Renal cortical epithelial cell (primary cell): ENCODE measurements at regions not wholly inside any gene's neighbourhood (a gene's known extent, or its start where the extent isn't known, plus 50 kb on each side); places are given as distances from the start of the nearest gene placed in this dataset.

Experiments used
- DNase-seq: peaks from one replicate; pipeline ENCODE4 v3.0.0-alpha.2; 2011; ENCODE audit warnings: low read depth

GRCh38 chr4:60134099-60134498, 1066.0 kb upstream of the ADGRL3 start:
- DNase-seq: no peak

DNA sequence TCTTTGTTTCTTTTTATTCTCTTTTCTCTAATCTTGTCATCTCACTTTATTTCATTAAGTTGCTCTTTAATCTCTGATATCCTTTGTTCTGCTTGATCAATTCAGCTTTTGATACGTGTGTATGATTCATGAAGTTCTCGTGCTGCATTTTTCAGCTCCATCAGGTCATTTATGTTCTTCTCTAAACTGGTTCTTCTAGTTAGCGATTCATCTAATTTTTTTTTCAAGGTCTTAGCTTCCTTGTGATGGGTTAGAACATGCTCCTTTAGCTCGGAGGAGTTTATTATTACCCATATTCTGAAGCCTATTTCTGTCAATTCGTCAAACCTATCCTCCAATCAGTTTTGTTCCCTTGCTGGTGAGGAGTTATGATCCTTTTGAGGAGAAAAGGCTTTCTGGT, 1045.0 kb upstream of the ADGRL3 start:
- DNase-seq: no peak

GRCh38 chr4:60173103-60173502, 1027.0 kb upstream of the ADGRL3 start:
- no peak for DNase-seq

GRCh38 chr4:60173718-60174117, 1026.4 kb upstream of the ADGRL3 start:
- DNase-seq: no peak

DNA sequence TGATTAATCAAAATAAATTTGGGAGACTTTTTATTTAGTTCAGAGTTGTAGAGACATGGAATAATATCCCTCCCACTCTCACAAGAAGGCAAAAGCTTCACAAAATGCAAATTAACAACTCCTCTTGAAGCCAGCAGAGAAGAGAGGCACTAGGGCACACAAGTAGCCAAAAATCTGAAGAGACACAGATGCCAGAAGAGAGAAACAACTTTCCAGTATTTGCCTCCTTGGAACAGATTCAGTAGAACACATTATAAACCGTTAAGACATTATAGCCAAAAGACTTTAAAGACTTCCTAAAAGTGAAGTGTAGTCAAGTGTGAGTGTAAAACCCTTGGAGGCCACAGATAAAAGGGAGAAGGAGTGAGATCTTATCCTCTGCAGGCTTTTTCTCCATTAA, 1024.9 kb upstream of the ADGRL3 start:
- DNase-seq: no peak

GRCh38 chr4:60187428-60187827, 1012.7 kb upstream of the ADGRL3 start:
- no peak for DNase-seq

DNA sequence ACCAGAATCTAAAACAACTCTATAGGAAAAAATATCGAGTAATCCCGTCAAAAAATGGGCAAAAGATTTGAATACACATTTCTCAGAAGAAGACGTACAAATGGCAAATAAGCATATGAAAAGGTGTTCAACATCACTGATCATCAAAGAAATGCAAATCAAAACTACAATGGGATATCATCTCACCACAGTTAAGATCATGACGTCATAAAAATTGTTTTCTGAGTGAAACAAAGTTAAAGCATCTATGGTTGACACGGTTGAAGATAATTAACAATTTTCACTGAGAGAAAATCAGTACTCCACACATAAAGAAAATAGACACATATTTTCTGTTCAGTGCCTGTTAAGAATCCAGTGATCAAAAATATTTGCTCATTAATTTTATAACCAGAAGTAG, 1010.8 kb upstream of the ADGRL3 start:
- DNase-seq: no peak

GRCh38 chr4:60194214-60194613, 1005.9 kb upstream of the ADGRL3 start:
- no peak for DNase-seq

DNA sequence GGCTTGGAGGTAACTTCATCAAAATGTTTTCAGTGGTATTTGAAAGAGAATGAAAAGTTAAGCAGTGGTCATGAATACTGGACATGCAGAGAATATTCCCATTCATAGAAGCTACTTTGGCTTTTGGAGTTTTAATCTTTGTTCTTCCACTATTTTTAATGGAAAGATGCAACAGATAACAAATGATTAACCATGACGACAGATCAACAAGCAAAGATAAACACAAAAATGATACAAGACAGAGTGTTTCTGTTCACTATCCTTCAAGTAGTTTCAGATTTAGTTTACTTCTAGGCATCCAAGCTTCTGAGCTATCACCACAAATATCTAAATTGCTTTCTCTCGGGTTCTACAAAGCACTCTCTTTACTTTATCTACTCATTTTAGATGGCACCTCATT, 1004.9 kb upstream of the ADGRL3 start:
- no peak for DNase-seq

GRCh38 chr4:60201052-60201673, 999.0 kb upstream of the ADGRL3 start:
- DNase-seq: peak; percentile 38

DNA sequence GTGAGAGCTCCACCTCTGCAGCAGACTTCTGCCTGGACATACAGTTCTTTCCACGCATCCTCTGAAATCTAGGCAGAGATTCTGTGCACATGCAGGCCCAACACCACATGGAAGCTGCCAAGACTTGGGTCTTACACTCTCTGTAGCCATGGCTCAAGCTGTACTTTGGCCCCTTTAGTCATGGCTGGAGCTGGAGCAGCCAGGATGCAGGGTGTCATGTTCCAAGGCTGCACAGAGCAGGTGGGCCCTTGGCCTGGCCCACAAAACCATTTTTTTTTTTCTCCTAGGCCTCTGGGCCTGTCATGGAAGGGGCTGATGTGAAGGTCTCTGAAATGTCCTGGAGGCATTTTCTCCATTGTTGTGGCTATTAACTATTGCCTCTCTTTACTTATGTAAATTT, 990.5 kb upstream of the ADGRL3 start:
- DNase-seq: no peak

DNA sequence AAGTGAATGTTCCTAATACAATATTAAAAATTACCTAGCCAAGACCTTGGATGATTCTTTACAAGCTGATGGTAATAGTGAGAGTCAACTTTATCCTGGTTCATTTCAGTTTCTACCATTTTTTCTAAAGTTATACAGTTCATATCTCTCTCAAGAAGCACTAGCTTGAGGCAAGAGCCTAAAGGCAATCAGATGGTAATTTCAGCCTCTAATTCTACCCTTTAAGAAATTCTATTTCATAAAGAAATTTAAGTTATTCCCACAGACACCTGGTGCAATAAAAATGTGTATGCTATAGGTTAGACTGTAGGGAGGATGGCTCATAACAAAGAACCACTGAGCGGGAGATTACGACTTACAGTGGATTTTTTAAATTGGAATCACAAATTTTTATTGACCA, 984.2 kb upstream of the ADGRL3 start:
- DNase-seq: no peak

GRCh38 chr4:60216752-60217151, 983.4 kb upstream of the ADGRL3 start:
- no peak for DNase-seq

DNA sequence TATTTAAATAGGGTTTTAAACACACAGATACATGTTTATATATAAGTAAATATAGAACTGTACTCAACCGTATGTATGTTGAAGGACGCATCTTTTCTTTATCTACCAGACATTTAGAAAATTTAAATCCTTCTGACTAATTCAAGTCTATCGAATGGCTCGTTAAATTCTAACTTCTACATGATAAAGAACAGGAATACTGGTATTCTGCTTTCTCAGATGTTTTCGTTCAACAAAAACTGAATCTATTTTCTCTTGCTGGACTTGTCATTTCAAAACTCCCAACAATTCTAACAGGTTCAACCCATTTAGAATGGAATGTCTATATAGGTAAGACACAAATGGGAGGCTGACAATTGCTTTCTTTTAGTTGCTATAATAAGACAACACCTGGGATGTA, 978.3 kb upstream of the ADGRL3 start:
- DNase-seq: no peak

GRCh38 chr4:60223208-60223923, 976.8 kb upstream of the ADGRL3 start:
- DNase-seq: no peak

DNA sequence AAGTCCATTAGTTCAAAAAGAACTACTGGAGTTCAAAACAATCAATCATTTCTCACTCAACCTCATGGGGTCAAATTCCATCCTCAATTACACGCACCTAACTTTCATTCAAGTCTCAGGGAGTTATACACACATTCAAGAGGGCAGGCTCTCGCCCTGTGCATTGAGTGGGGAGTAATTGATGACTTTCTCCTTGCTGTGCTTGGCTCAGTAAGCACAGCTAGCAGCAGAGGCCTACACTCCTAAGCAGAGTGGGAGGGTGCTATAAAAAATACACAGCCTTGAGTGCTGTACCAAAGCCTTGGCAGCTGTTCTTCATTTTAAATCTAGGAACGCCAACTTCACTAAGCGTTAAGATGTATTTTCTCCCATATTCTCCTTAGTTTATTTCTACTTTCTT, 958.3 kb upstream of the ADGRL3 start:
- DNase-seq: no peak

DNA sequence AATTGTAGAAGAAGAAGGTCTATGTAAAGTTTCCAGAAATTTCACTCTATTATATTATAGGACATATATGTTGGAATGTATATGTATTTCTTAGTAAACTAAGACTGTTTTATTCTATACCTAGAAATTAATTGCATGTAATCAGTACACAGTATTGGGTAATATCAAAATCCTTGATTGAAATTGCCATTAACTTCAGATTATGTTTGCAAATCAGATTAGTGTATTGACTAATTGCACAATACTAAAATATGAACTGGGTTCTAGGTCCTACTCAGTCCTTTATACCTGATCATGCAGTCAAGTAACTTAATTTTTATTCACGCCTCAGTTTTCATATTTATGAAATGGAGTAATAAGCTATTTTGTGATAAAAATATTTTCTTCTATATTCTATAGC, 950.3 kb upstream of the ADGRL3 start:
- no peak for DNase-seq

- no peak for DNase-seq
Observed at GRCh38 chr4:60250657-60251056, 949.5 kb upstream of the ADGRL3 start.

DNA sequence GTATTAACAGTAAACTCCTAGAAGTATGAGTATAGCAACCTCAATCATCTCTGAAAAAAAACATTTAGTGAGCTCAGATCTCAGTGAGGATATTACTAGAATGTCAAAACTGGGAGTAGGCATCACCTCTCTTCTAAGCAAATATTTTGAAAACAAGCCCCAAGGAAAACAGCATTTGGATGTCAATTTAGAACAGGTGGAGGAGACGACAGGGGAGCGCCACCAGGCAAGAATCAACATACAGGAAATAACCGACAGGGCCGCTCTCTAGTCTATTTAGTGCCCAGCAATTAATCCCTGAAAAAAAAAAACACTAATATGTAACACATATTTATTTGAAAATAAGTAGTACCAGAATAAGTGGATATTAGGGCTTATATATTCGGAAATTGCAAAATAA, 940.3 kb upstream of the ADGRL3 start:
- DNase-seq: no peak

GRCh38 chr4:60266505-60266904, 933.6 kb upstream of the ADGRL3 start:
- DNase-seq: no peak

GRCh38 chr4:60296386-60296785, 903.7 kb upstream of the ADGRL3 start:
- no peak for DNase-seq

DNA sequence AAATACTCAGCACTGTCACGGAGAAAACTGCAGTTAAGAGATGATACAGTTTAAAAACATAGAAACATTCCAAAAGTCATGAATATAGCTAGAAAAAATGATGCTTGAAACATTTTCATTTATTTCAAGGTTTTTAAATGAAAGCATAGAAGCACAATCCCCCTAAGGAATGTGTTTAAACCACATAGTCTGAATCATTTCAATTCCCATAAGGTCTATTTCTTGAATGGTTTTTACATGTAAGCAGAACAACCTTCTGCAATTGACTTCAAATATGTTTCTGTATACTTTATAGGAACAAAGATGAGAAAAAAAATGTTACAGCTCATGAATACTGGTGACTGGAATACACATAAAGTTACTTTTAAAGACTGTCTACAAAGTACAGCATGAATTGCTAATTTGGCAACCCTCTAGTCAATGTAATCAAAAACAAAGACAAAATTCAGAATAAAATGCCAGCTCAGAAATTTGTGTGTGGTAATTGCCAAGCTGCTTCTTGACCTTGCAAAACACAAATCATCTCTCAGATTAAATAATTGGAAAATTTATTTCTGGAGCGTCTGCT, 886.4 kb upstream of the ADGRL3 start:
- no peak for DNase-seq

DNA sequence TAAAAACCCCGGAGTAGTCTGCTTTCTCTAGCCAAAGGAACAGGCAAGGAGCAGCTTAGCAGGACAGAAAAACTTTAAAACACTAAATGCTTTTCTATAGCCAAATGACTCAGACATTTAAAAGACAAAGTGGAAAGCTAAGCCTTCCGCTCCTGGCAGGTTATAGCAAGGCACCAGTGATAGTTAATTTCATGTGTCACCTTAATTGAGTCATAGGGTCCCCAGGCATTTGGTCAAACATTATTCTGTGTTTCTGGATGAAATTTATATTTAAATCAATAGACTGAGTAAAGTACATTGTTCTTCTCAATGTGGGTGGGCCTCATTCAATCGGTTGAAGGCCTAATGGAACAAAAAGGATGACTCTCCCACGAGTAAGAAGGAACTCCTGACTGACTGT, 885.7 kb upstream of the ADGRL3 start:
- DNase-seq: no peak

DNA sequence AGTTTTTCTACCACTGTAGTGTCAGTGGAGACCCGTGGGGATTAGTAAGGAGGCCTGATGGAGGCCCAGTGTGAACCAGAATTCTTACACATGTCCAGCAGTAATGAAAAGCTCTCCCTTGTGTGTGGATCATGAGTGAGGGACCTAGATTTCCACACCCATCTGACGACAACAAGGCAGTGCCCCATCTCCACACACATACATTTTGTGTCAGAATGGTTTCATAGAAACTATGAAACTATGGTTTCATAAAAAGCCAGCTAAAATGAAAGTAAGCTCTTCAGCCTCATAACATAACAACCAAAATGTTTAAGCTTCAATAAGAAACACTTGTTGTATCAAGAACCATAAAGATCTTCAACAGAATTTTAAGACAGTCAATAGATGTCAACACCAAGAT, 884.5 kb upstream of the ADGRL3 start:
- DNase-seq: no peak
